HG02852 (cell line): ENCODE measurements at regions not wholly inside any gene's neighbourhood (a gene's known extent, or its start where the extent isn't known, plus 50 kb on each side); places are given as distances from the start of the nearest gene placed in this dataset.

ENCODE experiments used
- ATAC-seq: cut with Tn5 transposase; IDR thresholded peaks from one replicate; pipeline ENCODE4 v1.9.1; 2021; ENCODE audit warnings: mild to moderate bottlenecking, moderate library complexity; ENCODE audit not compliant: unreplicated experiment

GRCh38 chr2:226139759-226140158 lies 659.9 kb downstream of the IRS1 start:
- ATAC-seq: no peak

DNA sequence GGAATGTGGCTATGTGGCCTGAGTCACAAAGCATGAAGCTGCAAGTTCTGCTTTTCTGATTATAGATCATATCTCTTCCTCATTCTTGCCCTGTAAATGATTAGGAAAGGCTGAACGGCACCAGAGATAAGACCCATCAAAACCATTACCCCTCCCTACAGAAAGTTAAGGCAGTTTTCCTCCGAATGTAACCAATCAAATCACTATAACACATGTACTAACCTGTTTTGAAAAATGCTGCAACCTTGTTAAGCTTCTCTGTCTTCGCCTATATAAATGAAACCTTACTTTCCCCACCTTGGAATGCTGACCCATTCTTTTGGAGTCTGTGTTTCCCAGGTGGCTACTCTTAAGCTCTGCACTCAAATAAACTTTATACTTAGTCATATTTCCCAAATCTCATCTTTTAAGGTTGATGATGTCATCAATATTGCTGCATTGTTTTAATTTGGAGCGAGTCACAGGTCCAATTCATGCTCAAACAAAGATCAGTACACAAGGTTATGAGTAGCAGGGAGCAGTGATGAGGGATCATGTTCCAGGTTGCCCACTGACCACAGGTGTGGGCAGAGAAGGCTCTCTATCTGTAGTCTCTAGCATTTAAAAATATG lies 662.3 kb downstream of the IRS1 start:
- ATAC-seq: no peak

DNA sequence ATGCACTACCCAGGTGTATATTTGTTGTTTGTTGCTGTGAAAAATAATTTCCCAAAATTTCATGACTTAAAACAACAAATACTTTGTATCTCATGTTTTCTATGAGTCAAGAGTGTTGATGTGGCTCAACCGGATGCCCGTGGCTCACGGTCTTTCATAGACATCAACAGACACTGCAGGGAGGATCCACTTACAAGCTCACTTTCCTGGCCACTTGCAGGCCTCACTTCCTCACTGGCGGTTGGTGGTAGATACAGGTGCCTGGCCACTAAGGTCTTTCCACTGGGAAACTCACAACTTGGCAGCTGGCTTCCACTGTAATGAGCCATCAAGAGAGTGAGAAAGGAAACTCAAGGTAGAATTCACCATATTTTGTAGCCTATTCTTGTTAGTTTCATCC lies 662.9 kb downstream of the IRS1 start:
- no peak for ATAC-seq

GRCh38 chr2:226135861-226136548 lies 663.6 kb downstream of the IRS1 start:
- no peak for ATAC-seq

DNA sequence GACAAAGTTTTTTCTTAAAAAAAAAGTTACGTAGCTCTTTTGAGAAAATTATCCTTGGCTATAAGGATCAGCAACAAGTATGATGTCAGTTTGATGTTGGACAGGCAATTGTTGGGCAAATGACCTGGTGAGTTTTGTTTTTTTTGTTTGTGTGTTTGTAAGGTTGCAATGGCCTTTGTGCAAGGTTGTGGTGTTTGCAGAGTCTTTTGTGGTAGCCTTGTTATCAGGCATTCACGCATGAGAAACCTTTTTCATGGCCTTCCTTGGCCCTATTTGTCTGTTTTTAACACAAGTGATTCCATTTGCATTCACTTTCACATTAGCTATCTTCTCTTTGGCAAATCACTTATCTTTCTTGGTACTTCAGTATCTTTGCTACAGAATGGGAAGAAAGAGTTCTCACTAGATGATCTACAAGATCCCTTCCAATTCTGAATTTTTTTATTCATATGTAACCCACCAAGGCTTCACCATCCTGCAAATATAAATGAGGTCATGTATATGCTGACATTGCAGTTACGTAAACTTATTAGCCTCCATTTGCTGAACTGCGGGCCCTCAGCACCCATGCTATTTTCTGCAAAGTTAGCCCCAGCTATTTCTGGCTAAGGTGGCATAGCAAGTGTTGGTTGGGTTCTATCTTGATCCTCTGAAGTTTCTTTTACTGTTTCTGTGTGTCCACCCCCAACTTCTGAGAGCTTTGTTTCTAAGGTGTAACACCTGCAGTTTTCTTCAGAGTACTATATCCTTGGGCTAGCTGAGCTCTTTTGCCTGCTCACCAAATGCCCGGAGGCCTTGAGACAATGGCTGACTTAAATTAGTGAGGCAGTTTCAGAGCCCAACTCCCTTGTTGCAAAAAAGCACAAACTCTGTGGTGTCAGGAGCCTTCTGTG lies 667.1 kb downstream of the IRS1 start:
- no peak for ATAC-seq

- ATAC-seq: no peak
Measured at GRCh38 chr2:226131299-226131784, 668.3 kb downstream of the IRS1 start.

DNA sequence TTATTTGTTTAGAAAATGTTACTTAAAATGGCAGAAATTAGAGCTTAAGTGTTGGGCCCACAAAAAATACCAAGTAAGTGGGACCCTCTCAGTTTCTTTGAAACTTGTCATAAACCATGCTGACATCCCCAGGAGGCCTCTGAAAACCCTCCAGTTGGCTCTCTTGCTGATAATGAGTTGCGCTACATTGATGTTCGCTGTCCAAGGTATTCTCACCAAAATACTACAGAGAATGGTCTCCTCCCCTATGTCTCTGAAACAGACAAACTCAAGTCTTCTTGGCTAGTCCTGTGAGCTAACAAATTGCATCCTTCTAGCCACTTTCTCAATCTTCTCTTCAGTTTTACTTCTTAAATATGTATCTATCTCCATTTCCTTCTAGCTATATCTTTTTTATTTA lies 669.4 kb downstream of the IRS1 start:
- ATAC-seq: no peak

DNA sequence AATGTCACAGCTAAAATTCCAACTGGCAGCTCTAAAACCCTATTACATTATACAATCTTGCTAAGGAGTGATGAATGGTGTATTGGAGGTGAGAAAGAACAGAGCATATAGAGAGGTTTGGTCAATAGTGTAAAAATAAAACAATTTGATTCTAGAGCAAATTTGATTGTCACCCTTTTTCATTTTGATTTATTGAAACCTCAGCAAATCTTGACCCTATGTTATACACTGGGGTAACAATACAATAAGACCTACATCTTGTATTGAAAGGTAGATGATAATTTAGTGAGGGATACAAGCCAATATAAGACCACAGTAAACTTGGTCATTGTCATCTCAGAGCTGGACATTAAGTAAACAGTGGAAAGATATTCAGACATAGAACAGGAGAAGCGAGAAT lies 671.9 kb downstream of the IRS1 start:
- no peak for ATAC-seq

DNA sequence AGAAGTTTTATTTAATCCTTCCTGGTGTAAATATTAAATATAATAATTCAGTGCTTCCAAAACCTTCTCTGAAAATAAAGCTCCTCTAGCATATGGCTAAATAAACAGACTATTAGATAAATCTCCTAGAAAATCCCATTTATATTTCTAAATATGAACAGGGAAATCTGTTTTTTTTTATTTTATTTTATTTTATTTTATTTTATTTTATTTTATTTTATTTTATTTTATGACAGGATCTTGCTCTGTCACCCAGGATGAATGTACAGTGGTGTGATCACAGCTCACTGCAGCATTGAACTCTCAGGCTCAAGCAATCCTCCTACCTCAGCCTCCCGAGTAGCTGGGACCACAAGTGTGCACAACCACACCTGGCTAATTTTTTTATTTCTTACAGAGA lies 673.5 kb downstream of the IRS1 start:
- no peak for ATAC-seq

DNA sequence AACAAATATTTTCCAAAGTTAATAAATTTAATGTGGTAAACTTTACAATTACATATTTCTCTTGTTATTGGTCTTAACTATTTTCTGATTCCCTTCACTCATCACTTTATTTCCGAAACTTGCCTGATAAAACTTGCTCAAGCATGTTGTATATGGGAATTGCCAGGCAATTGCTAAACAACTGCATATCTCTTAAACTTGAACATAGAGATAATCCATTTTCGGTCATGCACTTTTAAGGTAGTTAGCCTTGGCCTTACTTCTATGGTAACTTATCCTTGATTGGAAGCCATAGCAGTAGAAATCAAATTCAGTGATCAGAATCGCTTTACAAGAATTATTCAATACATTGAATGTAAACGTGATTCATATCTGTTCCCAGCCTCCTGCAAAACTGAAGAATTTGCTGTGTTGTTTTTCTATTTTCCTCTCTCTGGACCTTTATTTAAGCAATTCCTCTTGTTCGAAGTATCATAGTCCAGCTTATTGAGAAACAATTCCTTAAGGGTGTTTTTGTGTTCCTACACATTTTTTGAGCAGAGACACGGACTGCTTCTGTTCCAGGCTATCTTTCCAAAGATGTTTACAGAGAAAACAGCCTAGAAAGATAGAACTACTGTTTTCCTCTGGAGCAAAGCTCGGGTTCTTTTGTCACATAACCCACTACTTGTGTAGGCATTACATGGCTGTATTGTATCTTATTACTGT lies 674.3 kb downstream of the IRS1 start:
- no peak for ATAC-seq

DNA sequence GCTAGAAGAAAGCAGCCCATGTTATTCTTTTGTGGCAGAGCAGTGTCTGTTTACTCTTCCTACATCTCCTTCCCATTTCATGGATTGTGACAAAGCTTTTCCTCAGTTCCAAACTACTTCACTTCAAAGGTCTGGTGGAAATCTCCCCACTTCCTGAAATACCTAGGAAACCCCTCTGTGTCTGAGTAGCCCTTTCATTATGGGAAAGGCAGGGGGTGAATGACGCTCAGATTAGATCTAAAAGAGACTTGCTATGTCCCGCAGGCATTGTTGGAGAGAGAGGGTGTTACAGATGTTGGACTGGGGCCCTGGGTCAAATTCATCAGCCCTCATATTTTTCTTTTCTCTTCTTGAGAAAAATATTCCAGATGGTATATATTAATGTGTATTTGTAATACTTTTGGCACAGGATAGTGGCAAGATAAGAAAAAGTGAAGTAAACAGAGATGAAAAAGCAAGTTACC lies 675.0 kb downstream of the IRS1 start:
- no peak for ATAC-seq

DNA sequence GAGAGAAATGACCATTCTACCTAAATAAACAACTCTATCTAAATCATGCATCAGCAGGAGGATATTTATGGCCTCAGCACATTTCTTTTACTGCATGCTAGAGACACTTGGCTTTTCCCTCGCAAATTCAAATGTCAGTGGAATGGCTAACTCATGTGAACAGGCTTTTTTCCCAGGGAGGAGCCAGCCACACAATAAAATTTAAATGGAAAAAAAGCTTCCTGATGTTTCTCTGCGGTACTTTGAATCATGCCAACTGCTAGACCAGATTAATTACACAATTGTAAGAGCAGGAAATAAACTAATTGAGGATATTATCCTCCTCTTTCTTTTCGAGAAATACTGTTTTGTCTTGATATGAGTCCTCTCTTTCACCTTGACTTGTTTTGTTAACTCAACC lies 676.3 kb downstream of the IRS1 start:
- ATAC-seq: no peak

DNA sequence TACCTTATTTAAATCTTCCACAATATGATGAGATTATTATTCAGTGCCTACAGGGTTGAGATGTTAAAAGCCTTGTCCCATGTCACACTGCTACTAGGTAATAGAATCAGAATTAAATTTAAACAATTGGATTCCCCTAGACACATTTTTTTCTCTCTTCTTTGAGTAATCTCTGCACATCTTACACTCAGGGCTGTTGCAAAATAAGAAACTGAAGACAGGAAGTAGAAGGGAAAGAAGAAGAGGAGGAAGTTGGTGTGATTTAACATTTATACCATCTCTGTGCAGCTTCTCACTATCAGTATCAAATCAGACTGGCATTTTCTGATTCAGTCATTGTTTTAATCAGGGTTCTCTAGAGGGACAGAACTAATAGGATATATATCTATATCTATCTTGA lies 677.6 kb downstream of the IRS1 start:
- ATAC-seq: no peak

GRCh38 chr2:226121046-226121738 lies 678.4 kb downstream of the IRS1 start:
- no peak for ATAC-seq

GRCh38 chr2:226118471-226119429 lies 680.9 kb downstream of the IRS1 start:
- ATAC-seq: no peak

DNA sequence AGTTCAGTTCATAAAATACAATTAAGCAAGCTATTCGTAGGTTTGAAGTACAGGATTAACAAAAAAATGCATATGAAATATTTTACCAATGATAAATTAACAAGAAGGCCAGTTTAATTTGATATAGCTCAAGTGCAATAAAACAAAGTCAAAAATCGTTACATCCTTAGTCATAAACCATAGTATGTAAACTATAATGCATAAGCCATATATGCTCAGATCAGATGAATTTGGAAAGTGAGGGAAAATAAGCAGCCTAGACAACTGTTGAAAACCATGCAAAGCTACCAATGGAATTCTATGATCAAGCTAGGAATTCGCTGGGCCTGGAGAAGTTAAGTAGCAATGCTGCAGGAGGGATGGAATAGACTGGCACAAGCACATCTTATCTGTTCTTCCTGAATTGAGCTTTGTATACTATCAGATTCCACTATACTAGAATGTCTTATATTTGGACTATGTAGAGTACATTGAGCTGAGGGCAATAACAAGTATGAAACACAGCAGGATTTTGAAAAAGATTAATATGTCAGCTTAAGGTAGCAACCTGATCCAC lies 682.0 kb downstream of the IRS1 start:
- no peak for ATAC-seq

GRCh38 chr2:226116346-226116745 lies 683.3 kb downstream of the IRS1 start:
- no peak for ATAC-seq

- ATAC-seq: no peak
Measured at GRCh38 chr2:226115832-226116200, 683.8 kb downstream of the IRS1 start.
